ENCODE measurements at regions not wholly inside any gene's neighbourhood (a gene's known extent, or its start where the extent isn't known, plus 50 kb on each side); places are given as distances from the start of the nearest gene placed in this dataset.
A peak's percentile ranks its signal among the peaks of the same experiment; 100 is the strongest.

GRCh38 chr9:13351778-13352386 lies 72.4 kb upstream of the MPDZ start (continued):
- peak; percentile 28 to 44 for TF ChIP-seq RAD21 (CRISPR knock-in tag; conservative IDR thresholded peaks at IDR 0.05 in 1 of 2, IDR thresholded peaks at IDR 0.05 in 1 of 2)
- no peak for TF ChIP-seq CXXC5 (CRISPR knock-in tag; IDR thresholded peaks at IDR 0.05)
- TF ChIP-seq OTX1 (CRISPR knock-in tag; IDR thresholded peaks at IDR 0.05), result no peak
- TF ChIP-seq ATF1 (CRISPR knock-in tag; IDR thresholded peaks at IDR 0.05), result no peak
- TF ChIP-seq ATF1 (tag; IDR thresholded peaks at IDR 0.05), result no peak

DNA sequence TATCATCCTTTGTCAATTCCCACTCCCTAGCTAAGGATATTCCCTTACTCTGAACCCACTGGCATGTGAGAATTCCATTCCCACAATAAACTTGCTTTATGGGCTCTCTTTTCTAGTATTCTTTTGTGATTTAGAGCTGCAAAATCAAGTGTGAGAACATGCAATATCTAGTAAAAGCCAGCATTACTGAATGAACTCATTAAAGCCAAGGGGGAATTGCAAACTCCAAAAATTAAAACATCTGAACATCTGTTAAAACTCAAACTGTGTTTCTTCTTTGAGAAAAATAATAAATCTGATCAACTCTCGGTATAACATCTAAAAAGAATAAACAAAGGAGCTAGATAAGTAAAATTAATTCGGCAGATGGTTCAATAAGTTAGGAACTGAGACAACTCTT lies 53.1 kb upstream of the MPDZ start:
- no peaks in the 10 kb centered on the region for H3K36me3 ChIP-seq (ENCODE audit: control insufficient read depth, insufficient read depth, low read length)
- H3K9ac ChIP-seq (ENCODE audit: insufficient read depth in 1 of 2, low read depth in 2 of 2, low read length in 2 of 2), result no peak overlapping the region
- no peaks in the 10 kb centered on the region for H3K9me1 ChIP-seq (ENCODE audit: control insufficient read depth, insufficient read depth, low read length)
- in situ Hi-C loops (cut with MboI), result no loop called here
- no peak for FAIRE-seq
- 6% methylated on average over 2 of the region's 2 CpGs for WGBS (ENCODE audit: insufficient coverage, low coverage, missing lambda C conversion rate)
- H3K9me3 ChIP-seq (replicated peaks; ENCODE audit: control insufficient read depth, insufficient read depth, low read depth, low read length), result no peaks in the 10 kb centered on the region
- no peak overlapping the region for H3K4me3 ChIP-seq
- H3K27me3 ChIP-seq (ENCODE audit: control insufficient read depth in 2 of 2, insufficient read depth in 2 of 2, low read length in 2 of 2), result no peaks in the 10 kb centered on the region
- intact Hi-C loops (cut with micrococcal nuclease), result no loop called here
- no peak overlapping the region for H3K4me2 ChIP-seq (ENCODE audit: insufficient read depth, low read length)
- no peak overlapping the region for H3K27ac ChIP-seq (ENCODE audit: extremely low read depth, low read depth, low read length)
- no peaks in the 10 kb centered on the region for H3K79me2 ChIP-seq (ENCODE audit: control insufficient read depth, insufficient read depth, low read length)
- ChIA-PET POLR2A (no interaction called here), CTCF (ENCODE audit: low intra/inter-chr PET ratio) (no interaction called here)
- DNase-seq (ENCODE audit: extremely low read depth in 1 of 4, low spot score in 3 of 4), result no peak
- H3K4me1 ChIP-seq (replicated peaks in 1 of 2; ENCODE audit: control insufficient read depth in 2 of 2, insufficient read depth in 2 of 2, low read length in 2 of 2), result no peaks in the 10 kb centered on the region
- H2AFZ ChIP-seq (ENCODE audit: low read depth, low read length), result no peak overlapping the region
- ATAC-seq, result no peak
- BruUV-seq (replicated peaks), result no TSS peak
- no peaks in the 10 kb centered on the region for H4K20me1 ChIP-seq (replicated peaks; ENCODE audit: control insufficient read depth, insufficient read depth, low read length)
- TF ChIP-seq ZNF644 (tag; IDR thresholded peaks at IDR 0.05; ENCODE audit: low read depth), result no peak
- no peak for TF ChIP-seq ZNF354B (CRISPR knock-in tag; IDR thresholded peaks at IDR 0.05)
- TF ChIP-seq CHD2 (IDR thresholded peaks at IDR 0.05; ENCODE audit: low read depth, low read length), result no peak
- TF ChIP-seq, protein P1, sequence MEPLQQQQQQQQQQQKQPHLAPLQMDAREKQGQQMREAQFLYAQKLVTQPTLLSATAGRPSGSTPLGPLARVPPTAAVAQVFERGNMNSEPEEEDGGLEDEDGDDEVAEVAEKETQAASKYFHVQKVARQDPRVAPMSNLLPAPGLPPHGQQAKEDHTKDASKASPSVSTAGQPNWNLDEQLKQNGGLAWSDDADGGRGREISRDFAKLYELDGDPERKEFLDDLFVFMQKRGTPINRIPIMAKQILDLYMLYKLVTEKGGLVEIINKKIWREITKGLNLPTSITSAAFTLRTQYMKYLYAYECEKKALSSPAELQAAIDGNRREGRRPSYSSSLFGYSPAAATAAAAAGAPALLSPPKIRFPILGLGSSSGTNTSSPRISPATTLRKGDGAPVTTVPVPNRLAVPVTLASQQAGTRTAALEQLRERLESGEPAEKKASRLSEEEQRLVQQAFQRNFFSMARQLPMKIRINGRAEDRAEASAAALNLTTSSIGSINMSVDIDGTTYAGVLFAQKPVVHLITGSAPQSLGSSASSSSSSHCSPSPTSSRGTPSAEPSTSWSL (CRISPR knock-in tag; IDR thresholded peaks at IDR 0.05; ENCODE audit: borderline replicate concordance), result no peak
- TF ChIP-seq, protein P2, sequence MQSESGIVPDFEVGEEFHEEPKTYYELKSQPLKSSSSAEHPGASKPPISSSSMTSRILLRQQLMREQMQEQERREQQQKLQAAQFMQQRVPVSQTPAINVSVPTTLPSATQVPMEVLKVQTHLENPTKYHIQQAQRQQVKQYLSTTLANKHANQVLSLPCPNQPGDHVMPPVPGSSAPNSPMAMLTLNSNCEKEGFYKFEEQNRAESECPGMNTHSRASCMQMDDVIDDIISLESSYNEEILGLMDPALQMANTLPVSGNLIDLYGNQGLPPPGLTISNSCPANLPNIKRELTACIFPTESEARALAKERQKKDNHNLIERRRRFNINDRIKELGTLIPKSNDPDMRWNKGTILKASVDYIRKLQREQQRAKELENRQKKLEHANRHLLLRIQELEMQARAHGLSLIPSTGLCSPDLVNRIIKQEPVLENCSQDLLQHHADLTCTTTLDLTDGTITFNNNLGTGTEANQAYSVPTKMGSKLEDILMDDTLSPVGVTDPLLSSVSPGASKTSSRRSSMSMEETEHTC (IDR thresholded peaks at IDR 0.05), result no peak
- TF ChIP-seq, protein P3, sequence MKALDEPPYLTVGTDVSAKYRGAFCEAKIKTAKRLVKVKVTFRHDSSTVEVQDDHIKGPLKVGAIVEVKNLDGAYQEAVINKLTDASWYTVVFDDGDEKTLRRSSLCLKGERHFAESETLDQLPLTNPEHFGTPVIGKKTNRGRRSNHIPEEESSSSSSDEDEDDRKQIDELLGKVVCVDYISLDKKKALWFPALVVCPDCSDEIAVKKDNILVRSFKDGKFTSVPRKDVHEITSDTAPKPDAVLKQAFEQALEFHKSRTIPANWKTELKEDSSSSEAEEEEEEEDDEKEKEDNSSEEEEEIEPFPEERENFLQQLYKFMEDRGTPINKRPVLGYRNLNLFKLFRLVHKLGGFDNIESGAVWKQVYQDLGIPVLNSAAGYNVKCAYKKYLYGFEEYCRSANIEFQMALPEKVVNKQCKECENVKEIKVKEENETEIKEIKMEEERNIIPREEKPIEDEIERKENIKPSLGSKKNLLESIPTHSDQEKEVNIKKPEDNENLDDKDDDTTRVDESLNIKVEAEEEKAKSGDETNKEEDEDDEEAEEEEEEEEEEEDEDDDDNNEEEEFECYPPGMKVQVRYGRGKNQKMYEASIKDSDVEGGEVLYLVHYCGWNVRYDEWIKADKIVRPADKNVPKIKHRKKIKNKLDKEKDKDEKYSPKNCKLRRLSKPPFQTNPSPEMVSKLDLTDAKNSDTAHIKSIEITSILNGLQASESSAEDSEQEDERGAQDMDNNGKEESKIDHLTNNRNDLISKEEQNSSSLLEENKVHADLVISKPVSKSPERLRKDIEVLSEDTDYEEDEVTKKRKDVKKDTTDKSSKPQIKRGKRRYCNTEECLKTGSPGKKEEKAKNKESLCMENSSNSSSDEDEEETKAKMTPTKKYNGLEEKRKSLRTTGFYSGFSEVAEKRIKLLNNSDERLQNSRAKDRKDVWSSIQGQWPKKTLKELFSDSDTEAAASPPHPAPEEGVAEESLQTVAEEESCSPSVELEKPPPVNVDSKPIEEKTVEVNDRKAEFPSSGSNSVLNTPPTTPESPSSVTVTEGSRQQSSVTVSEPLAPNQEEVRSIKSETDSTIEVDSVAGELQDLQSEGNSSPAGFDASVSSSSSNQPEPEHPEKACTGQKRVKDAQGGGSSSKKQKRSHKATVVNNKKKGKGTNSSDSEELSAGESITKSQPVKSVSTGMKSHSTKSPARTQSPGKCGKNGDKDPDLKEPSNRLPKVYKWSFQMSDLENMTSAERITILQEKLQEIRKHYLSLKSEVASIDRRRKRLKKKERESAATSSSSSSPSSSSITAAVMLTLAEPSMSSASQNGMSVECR (CRISPR knock-in tag; IDR thresholded peaks at IDR 0.05), result no peak
- no peak for TF ChIP-seq U2AF2 (optimal IDR thresholded peaks at IDR 0.05; ENCODE audit: low read depth, low read length)
- no peak for TF ChIP-seq XRCC4 (IDR thresholded peaks at IDR 0.05; ENCODE audit: extremely low read depth, insufficient read depth, insufficient read length)
- no peak for TF ChIP-seq CC2D1A (IDR thresholded peaks at IDR 0.05)
- no peak for TF ChIP-seq NFIX (CRISPR knock-in tag; IDR thresholded peaks at IDR 0.05; ENCODE audit: low read depth)
- TF ChIP-seq KLF10 (CRISPR knock-in tag; IDR thresholded peaks at IDR 0.05), result no peak
- TF ChIP-seq HIVEP1 (CRISPR knock-in tag; IDR thresholded peaks at IDR 0.05), result no peak

Data from K562 (cell line).